ENCODE measurements at regions not wholly inside any gene's neighbourhood (a gene's known extent, or its start where the extent isn't known, plus 50 kb on each side); places are given as distances from the start of the nearest gene placed in this dataset.

GRCh38 chr5:18252559-18252958 is 618.3 kb downstream of the TAF11L14 start:
- Histone ChIP-seq H3K9me3 (ENCODE audit: control insufficient read depth, insufficient read depth, low read depth, low read length) (no peaks in the 10 kb centered on the region), H3K27ac (ENCODE audit: insufficient read depth, low read length) (no peak overlapping the region), H3K4me3 (replicated peaks in 1 of 4; ENCODE audit: control extremely low read depth in 1 of 4, insufficient read depth in 1 of 4, low read depth in 3 of 4, low read length in 4 of 4) (no peak overlapping the region), H4K20me1 (ENCODE audit: control insufficient read depth, extremely low read depth, insufficient read depth, low read length) (no peaks in the 10 kb centered on the region), H3K4me1 (ENCODE audit: control insufficient read depth, extremely low read depth, insufficient read depth, low read length) (no peaks in the 10 kb centered on the region), H3K36me3 (ENCODE audit: control insufficient read depth, insufficient read depth, low read length) (no peaks in the 10 kb centered on the region), H2AFZ (ENCODE audit: low read length) (no peak overlapping the region), H3K9ac (ENCODE audit: insufficient read depth, low read length) (no peak overlapping the region), H3K4me2 (ENCODE audit: extremely low read depth, insufficient read depth, low read length) (no peak overlapping the region), H3K27me3 (ENCODE audit: control insufficient read depth, insufficient read depth, low read length) (no peaks in the 10 kb centered on the region), H3K79me2 (ENCODE audit: control insufficient read depth, insufficient read depth, low read length) (no peaks in the 10 kb centered on the region)
- TF ChIP-seq EZH2 (IDR thresholded peaks at IDR 0.05; ENCODE audit: low read length, missing control alignments) (no peak), CTCF (conservative IDR thresholded peaks at IDR 0.05 in 1 of 2, IDR thresholded peaks at IDR 0.05 in 1 of 2; ENCODE audit: low read depth in 1 of 2, low read length in 2 of 2) (no peak)
- no peak for DNase-seq (ENCODE audit: low read depth in 2 of 2)

GRCh38 chr5:18264126-18264882 is 630.0 kb downstream of the TAF11L14 start:
- Histone ChIP-seq H3K4me2 (ENCODE audit: extremely low read depth, insufficient read depth, low read length) (no peak overlapping the region), H2AFZ (ENCODE audit: low read length) (no peak overlapping the region), H3K79me2 (ENCODE audit: control insufficient read depth, insufficient read depth, low read length) (no peaks in the 10 kb centered on the region), H3K9ac (ENCODE audit: insufficient read depth, low read length) (no peak overlapping the region), H3K36me3 (ENCODE audit: control insufficient read depth, insufficient read depth, low read length) (no peaks in the 10 kb centered on the region), H3K4me1 (ENCODE audit: control insufficient read depth, extremely low read depth, insufficient read depth, low read length) (no peaks in the 10 kb centered on the region), H3K9me3 (ENCODE audit: control insufficient read depth, insufficient read depth, low read depth, low read length) (no peaks in the 10 kb centered on the region), H3K27me3 (ENCODE audit: control insufficient read depth, insufficient read depth, low read length) (no peaks in the 10 kb centered on the region), H3K4me3 (replicated peaks in 1 of 4; ENCODE audit: control extremely low read depth in 1 of 4, insufficient read depth in 1 of 4, low read depth in 3 of 4, low read length in 4 of 4) (no peak overlapping the region), H3K27ac (ENCODE audit: insufficient read depth, low read length) (no peak overlapping the region), H4K20me1 (ENCODE audit: control insufficient read depth, extremely low read depth, insufficient read depth, low read length) (no peaks in the 10 kb centered on the region)
- TF ChIP-seq CTCF (conservative IDR thresholded peaks at IDR 0.05 in 1 of 2, IDR thresholded peaks at IDR 0.05 in 1 of 2; ENCODE audit: low read depth in 1 of 2, low read length in 2 of 2), result no peak
- TF ChIP-seq EZH2 (IDR thresholded peaks at IDR 0.05; ENCODE audit: low read length, missing control alignments), result no peak
- no peak for DNase-seq (ENCODE audit: low read depth in 2 of 2)

- H2AFZ ChIP-seq (ENCODE audit: low read length), result no peak overlapping the region
- TF ChIP-seq CTCF (conservative IDR thresholded peaks at IDR 0.05 in 1 of 2, IDR thresholded peaks at IDR 0.05 in 1 of 2; ENCODE audit: low read depth in 1 of 2, low read length in 2 of 2), result no peak
- no peak for TF ChIP-seq EZH2 (IDR thresholded peaks at IDR 0.05; ENCODE audit: low read length, missing control alignments)
- DNase-seq (ENCODE audit: low read depth in 2 of 2), result no peak
- H3K9me3 ChIP-seq (ENCODE audit: control insufficient read depth, insufficient read depth, low read depth, low read length), result no peaks in the 10 kb centered on the region
- no peaks in the 10 kb centered on the region for H3K4me1 ChIP-seq (ENCODE audit: control insufficient read depth, extremely low read depth, insufficient read depth, low read length)
- H3K4me2 ChIP-seq (ENCODE audit: extremely low read depth, insufficient read depth, low read length), result no peak overlapping the region
- H3K9ac ChIP-seq (ENCODE audit: insufficient read depth, low read length), result no peak overlapping the region
- H3K36me3 ChIP-seq (ENCODE audit: control insufficient read depth, insufficient read depth, low read length), result no peaks in the 10 kb centered on the region
- H3K79me2 ChIP-seq (ENCODE audit: control insufficient read depth, insufficient read depth, low read length), result no peaks in the 10 kb centered on the region
- no peaks in the 10 kb centered on the region for H4K20me1 ChIP-seq (ENCODE audit: control insufficient read depth, extremely low read depth, insufficient read depth, low read length)
- H3K27ac ChIP-seq (ENCODE audit: insufficient read depth, low read length), result no peak overlapping the region
- H3K4me3 ChIP-seq (replicated peaks in 1 of 4; ENCODE audit: control extremely low read depth in 1 of 4, insufficient read depth in 1 of 4, low read depth in 3 of 4, low read length in 4 of 4), result no peak overlapping the region
- no peaks in the 10 kb centered on the region for H3K27me3 ChIP-seq (ENCODE audit: control insufficient read depth, insufficient read depth, low read length)
Observed at GRCh38 chr5:18270635-18271338, 636.5 kb downstream of the TAF11L14 start.
